ENCODE measurements at regions not wholly inside any gene's neighbourhood (a gene's known extent, or its start where the extent isn't known, plus 50 kb on each side); places are given as distances from the start of the nearest gene placed in this dataset.

DNA sequence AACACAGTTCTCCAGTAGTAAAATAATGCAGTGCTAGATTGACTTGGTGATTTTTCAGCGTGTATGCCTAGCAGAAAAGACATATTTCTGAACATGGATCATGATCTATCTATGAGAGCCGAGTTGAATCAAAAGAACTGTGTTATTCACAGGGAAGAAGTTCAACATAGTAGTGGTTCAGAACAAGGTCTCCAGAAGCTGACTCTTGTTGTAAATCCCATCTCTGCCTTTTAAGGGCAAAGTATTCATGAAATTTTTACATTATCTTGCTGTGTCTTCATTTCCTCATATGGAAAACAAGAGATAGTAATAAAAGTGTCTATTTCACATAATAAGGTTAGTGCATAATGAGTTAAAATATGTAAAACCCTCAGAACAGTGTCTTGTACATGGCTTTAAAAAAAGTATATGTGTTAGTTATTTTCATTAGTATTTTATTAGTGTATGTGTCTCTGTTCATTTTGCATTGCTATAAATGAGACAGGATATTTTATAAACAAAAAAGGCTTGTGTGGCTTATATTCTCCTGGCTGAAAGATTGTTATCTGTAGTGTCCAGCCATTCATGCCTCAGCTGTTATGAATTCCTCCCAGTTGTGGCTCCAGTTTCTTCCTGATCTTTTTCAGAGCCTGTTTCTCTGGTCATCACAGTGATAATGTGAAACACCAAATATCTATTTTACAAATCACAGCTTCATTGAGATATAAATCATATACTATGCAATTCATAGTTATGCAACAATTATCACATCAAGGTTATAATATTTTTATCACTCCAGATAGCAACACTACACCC lies 1351.2 kb downstream of the STIM2 start:
- no peak overlapping the region for H3K4me3 ChIP-seq (ENCODE audit: low read depth, low read length)
- TF ChIP-seq, protein P1, sequence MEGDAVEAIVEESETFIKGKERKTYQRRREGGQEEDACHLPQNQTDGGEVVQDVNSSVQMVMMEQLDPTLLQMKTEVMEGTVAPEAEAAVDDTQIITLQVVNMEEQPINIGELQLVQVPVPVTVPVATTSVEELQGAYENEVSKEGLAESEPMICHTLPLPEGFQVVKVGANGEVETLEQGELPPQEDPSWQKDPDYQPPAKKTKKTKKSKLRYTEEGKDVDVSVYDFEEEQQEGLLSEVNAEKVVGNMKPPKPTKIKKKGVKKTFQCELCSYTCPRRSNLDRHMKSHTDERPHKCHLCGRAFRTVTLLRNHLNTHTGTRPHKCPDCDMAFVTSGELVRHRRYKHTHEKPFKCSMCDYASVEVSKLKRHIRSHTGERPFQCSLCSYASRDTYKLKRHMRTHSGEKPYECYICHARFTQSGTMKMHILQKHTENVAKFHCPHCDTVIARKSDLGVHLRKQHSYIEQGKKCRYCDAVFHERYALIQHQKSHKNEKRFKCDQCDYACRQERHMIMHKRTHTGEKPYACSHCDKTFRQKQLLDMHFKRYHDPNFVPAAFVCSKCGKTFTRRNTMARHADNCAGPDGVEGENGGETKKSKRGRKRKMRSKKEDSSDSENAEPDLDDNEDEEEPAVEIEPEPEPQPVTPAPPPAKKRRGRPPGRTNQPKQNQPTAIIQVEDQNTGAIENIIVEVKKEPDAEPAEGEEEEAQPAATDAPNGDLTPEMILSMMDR (IDR thresholded peaks at IDR 0.05; ENCODE audit: insufficient read depth, low read length), result no peak
- DNase-seq (ENCODE audit: low read depth), result no peak

DNA sequence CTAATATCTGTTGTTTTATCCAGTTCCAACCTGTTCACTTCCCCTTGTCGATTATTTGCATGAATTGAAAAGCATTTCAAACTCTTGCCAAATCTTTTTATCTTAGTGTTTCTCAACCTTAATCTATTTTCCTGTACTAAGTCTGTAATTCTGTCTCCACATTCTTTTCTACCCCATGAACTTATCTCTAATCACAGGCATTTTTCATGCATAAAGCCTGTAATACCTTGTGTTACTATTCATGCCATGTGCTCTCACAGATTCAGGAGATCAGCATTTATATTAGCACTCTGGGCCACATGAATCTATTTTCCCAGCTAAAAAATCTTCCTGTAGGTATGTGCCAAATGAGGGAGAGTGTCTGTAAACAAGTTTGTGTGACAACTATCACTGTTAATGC lies 1360.9 kb downstream of the STIM2 start:
- H3K4me3 ChIP-seq (ENCODE audit: low read depth, low read length), result no peak overlapping the region
- DNase-seq (ENCODE audit: low read depth), result peak; percentile 12
- TF ChIP-seq, protein P1 (IDR thresholded peaks at IDR 0.05; ENCODE audit: insufficient read depth, low read length), result no peak

DNA sequence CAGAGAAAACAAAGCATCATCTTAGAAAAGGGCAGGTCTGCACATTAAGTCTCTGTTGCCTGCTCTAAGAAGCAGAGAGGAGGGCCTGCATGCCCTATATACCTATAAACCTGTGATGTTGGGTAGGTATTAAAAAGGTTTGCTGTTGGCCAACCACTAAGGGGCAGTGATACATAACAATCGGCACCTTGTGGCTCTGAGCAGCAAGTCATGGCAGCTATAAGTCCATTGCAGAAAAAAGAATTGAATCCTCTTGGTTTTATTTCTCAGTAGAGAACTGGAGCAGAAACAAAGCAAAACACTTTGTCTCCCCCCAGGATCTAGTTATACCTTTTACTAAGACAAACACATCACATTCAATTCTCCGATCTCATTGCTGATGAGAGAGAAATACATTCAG lies 1364.4 kb downstream of the STIM2 start:
- TF ChIP-seq, protein P1 (IDR thresholded peaks at IDR 0.05; ENCODE audit: insufficient read depth, low read length), result peak; percentile 56
- DNase-seq (ENCODE audit: low read depth), result peak; percentile 66
- H3K4me3 ChIP-seq (ENCODE audit: low read depth, low read length), result no peak overlapping the region

DNA sequence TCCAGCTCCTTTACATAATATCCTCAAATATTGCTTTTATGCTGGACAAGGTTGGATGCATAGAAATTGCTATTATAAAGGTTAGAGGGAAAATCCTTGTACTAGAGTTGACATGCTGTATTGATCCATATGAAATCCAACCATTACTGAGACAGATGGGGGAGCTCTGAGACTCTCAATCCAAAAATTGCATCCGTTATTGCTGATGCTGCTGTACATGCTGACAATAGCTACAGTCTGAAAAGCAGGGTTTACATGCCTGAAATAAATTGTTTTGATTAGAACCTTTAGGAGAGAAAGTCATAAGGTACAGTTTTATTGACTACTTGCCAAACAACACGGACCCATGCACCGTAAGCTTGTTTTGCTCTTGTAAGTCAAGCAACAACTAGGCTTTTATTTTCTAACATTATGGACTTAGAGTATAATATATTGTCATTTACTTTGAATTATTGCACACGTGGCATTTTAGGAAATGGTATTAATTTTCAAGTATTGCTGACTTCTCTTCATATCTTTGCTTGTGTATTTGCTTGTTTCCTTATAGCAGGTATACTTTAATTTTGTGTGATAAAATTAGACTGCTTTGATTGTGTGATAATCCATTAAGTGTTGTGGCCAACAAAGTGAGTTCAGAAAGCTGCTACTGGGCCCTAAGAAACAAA lies 1365.2 kb downstream of the STIM2 start:
- peak; percentile 37 for DNase-seq (ENCODE audit: low read depth)
- H3K4me3 ChIP-seq (ENCODE audit: low read depth, low read length), result no peak overlapping the region
- TF ChIP-seq, protein P1 (IDR thresholded peaks at IDR 0.05; ENCODE audit: insufficient read depth, low read length), result no peak

DNA sequence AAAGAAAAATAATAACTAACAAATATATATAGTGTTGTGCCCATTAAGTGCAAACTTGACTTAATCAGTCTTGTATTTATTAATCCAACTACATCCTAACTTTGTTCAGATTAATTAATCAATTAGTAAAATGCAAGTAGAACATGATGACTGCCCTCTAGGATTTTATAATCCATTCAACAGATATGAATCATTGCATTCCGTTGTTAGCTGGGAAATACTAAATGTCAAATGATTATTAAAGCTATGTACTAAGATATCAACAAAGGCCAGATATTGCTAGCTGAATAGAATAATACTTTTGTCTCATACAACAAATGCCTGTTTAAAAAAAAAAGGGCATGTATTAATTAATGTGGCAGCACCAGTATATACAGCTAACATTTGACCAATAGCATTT lies 1366.3 kb downstream of the STIM2 start:
- TF ChIP-seq, protein P1 (IDR thresholded peaks at IDR 0.05; ENCODE audit: insufficient read depth, low read length), result no peak
- DNase-seq (ENCODE audit: low read depth), result no peak

DNA sequence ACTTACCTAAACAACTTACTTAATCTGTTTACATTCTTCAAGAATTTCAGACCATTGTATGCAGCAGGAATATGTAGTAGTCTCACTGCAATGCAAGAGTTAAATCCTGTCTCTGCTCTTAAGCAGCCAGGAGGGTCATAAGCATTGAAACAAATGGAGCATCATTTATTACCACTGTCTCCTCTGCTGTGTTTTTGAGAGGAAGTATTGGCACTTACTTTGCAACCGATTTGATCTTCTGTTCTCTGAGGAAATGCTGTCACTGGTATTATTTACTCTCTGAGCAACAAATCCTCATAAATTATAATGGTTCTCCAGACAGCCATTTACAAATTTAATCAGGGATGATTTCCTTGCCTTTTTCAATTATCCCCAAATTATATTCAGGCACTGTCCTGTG lies 1367.1 kb downstream of the STIM2 start:
- TF ChIP-seq, protein P1 (IDR thresholded peaks at IDR 0.05; ENCODE audit: insufficient read depth, low read length), result no peak
- H3K4me3 ChIP-seq (ENCODE audit: low read depth, low read length), result no peak overlapping the region
- DNase-seq (ENCODE audit: low read depth), result no peak

More for the DNA sequence above, 1366.3 kb downstream of the STIM2 start:
- H3K4me3 ChIP-seq (ENCODE audit: low read depth, low read length), result no peak overlapping the region

All from fibroblast of the aortic adventitia (primary cell).